Muscle of leg (tissue), 3 donors: ENCODE measurements at regions not wholly inside any gene's neighbourhood (a gene's known extent, or its start where the extent isn't known, plus 50 kb on each side); places are given as distances from the start of the nearest gene placed in this dataset.
A peak's percentile ranks its signal among the peaks of the same experiment; 100 is the strongest.

Experiments used
- DNase-seq: peaks from one replicate; pipeline ENCODE4 v3.0.0; 2013
- H3K27ac ChIP-seq: one replicate; pipeline ENCODE4 v1.5.1; 2013; ENCODE audit warnings: mild to moderate bottlenecking, low read length, control low read depth
- H3K27me3 ChIP-seq: one replicate; pipeline ENCODE4 v1.6.1; 2013; ENCODE audit warnings: low read length; ENCODE audit not compliant: control insufficient read depth, insufficient read depth
- H3K36me3 ChIP-seq: one replicate; pipeline ENCODE4 v1.6.1; 2013; ENCODE audit warnings: low read length; ENCODE audit not compliant: control insufficient read depth, insufficient read depth
- H3K4me1 ChIP-seq: one replicate; pipeline ENCODE4 v1.6.1; 2013; ENCODE audit warnings: low read length; ENCODE audit not compliant: control insufficient read depth, insufficient read depth
- H3K4me3 ChIP-seq: one replicate; pipeline ENCODE4 v1.5.1; 2013; ENCODE audit warnings: low read length, control low read depth
- H3K9me3 ChIP-seq: replicated peaks from 2 replicates; pipeline ENCODE4 v1.6.1; 2013; ENCODE audit warnings: low read depth, low read length; ENCODE audit not compliant: control insufficient read depth
- WGBS: methylation state at CpG from one replicate; pipeline ENCODE4 v1.1.5; 2013; ENCODE audit warnings: missing lambda C conversion rate; ENCODE audit not compliant: insufficient coverage; 5-methylcytosine and 5-hydroxymethylcytosine counted together

DNA sequence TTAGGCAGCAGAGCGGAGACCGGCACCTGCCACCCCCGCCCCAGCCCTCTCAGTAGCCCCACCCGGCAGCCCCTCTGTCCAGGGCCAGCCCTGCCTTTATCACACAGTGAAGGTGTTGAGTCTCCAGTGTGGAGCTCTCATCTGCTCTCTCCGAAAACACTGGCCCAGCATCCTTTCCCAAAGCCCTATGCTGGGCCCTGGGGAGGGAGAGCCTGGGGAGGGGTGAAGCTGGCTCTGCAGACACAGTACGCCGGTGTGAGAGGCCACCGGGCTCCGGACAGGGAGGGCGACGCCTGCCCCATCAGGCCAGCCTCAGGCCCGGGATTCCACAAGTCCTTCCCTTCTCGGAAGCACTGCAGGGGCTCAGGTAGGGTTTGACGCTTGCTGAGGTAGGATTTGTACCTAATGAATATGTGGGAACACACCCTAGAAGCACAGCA, 186.9 kb downstream of the ERMARD start:
- H3K9me3 ChIP-seq, result no peaks in the 10 kb centered on the region
- no peak overlapping the region for H3K27ac ChIP-seq
- H3K27me3 ChIP-seq, result peaks cover 42% of the 10 kb centered on the region
- H3K36me3 ChIP-seq, result no peaks in the 10 kb centered on the region
- WGBS, result 72% methylated on average over 5 of the region's 14 CpGs
- no peak for DNase-seq
- H3K4me1 ChIP-seq, result peaks cover 30% of the 10 kb centered on the region
- H3K4me3 ChIP-seq, result no peak overlapping the region

DNA sequence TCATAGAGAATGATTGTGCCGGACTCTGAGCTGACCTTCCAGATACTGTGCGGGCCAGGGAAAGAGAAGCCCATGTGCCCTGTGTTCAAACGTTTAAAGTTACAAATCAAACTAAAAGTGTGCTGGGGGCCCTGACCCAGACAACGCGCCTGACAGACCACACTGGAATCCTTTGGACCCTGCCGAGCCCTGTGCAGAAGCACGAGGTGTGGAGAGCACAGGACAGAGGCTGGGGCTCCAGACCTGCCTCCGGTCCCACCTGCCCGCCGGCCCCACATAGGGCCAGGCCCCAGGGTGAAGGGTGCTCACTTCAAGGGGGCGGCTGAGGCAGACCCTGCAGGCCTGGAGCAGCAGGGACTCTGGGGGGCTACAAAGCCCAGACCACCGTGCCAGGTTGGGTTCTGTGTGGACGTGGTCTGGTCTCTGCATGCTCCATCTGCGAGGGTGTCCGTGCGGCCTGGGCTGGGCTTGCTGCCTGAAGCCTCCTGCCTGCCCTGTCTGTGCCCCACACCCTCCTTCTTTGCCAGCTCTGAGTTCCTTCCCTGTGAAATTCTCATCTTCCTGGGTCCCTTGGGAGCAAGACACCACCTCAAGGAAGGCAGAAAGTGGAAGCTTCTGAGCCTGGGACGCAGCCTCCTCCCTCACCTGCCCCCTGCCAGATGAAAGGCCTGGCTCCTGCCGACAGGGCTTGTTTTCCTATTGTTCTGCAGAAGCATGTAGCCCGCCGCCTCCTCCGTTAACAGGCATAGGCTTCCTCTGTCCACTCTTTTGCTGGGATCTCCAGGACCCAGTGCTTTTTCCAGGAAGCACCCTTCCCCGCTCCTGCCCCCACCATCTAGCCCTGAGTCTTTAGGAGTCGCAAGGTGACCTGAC, 186.2 kb downstream of the ERMARD start:
- H3K27ac ChIP-seq, result no peak overlapping the region

DNA sequence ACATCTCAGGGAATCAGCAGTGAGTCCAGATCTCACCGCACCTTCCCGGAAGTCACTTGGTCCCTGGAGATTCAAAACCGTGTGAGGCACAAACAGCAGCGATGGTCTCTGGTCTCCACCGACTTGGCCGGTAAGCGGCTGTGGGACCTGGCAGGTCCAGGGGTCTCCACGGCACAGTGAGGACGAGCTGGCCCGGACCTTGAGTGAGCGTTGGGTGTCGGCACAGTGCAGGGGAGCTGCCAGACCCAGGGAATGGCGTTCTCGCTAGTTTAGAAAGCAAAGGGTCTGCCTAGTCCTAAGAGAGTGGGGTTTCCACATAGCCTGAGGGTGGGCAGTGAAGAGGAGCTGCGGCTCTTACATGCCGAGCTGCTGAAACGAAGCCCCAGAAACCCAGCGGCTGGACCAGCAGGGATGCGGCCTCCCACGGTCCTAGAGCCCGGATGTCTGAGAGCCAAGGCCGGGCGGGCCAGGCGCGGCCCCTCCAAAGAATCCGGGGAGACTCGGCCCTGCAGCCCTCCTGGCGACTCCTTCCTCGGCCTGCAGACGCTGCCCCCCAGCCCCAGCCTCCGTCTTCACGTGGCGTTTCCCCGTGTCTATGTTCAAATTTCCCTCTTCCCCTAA, 185.0 kb downstream of the ERMARD start:
- H3K36me3 ChIP-seq, result no peaks in the 10 kb centered on the region
- H3K4me1 ChIP-seq, result peaks cover 33% of the 10 kb centered on the region
- no peak for DNase-seq
- WGBS, result 75% methylated on average over 33 of the region's 34 CpGs
- peaks cover 47% of the 10 kb centered on the region for H3K27me3 ChIP-seq
- no peaks in the 10 kb centered on the region for H3K9me3 ChIP-seq
- H3K4me3 ChIP-seq, result no peak overlapping the region
- no peak overlapping the region for H3K27ac ChIP-seq

More for the DNA sequence above, 186.2 kb downstream of the ERMARD start:
- Histone ChIP-seq H3K36me3 (no peaks in the 10 kb centered on the region), H3K9me3 (no peaks in the 10 kb centered on the region), H3K4me3 (no peak overlapping the region), H3K27me3 (peaks cover 44% of the 10 kb centered on the region), H3K4me1 (peaks cover 33% of the 10 kb centered on the region)
- WGBS, result 79% methylated on average over 20 of the region's 23 CpGs
- no peak for DNase-seq

DNA sequence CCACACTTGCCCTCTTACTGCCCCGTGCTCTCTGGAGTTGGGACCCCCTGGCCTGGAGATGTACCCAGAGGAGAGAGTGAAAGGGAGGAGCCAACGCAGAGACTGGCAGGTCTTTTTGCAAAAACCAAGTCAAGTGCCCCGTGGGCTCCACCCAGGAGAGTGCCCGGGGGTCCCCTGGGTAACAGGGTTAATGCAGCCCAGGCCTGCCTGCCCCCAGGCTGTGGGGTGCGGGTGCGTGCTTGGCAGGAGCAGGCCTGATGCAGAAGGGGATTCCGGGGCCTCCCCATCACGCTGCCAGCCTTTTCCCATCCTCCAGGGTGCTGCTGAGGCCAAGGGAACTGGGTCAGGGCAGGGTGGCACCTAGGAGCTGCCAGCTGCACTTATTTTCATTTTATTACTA, 184.4 kb downstream of the ERMARD start:
- 87% methylated on average over 7 of the region's 8 CpGs for WGBS
- H3K4me1 ChIP-seq, result peaks cover 33% of the 10 kb centered on the region
- peaks cover 46% of the 10 kb centered on the region for H3K27me3 ChIP-seq
- no peaks in the 10 kb centered on the region for H3K36me3 ChIP-seq
- no peak overlapping the region for H3K27ac ChIP-seq
- no peak for DNase-seq
- no peaks in the 10 kb centered on the region for H3K9me3 ChIP-seq
- H3K4me3 ChIP-seq, result no peak overlapping the region

DNA sequence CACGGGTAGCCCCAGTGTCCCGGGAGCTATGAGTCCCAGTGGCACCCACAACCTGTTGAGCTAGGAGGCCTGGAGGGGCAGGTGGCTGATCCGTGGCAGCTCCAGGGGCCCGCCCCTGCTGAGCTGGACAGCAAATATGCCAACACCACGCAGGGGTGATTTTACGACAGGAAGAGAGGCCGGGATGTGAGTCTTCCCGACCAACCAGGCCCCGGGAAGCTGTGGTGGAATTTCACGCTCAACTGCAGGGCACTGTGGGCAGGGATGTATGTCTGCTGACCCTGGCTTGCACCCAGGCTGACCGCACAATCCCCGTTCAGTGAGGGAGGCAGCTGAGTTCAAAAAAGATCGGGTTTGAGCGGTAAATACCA, 183.9 kb downstream of the ERMARD start:
- WGBS, result 32% methylated on average over 11 of the region's 14 CpGs
- H3K36me3 ChIP-seq, result no peaks in the 10 kb centered on the region

DNA sequence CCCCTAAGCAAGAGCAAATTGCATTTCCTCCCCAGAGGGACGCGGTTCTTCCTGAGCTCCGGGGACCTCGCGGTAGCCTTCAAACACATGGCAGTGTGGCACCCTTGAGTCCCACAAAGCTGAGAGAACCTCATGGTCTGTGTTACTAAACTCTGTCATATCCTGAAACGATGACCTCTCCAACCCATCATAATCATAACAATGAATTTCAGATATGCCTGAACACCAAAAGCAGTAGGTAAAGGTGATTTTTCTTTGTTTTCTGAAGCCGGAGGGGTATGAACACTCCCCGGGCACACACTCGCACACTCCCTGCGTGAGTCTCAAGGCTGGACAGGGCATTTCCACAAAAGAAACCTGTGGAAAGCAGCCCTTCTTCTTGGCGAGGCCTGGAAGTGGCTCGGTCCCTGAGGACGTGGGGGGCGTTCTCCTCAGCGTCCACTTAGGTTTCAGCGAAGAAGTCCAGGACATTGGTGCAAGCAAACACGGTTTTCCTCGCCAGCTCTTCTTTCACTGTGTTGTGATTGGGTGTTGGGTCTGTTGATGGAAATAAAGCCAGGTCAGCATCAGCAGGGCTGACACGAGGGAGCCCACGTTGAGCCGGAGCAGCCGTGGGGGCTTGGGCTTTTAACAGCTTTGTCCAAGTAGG, 183.4 kb downstream of the ERMARD start:
- WGBS, result 63% methylated on average over 11 of the region's 22 CpGs
- H3K27me3 ChIP-seq, result peaks cover 37% of the 10 kb centered on the region
- peaks cover 26% of the 10 kb centered on the region for H3K4me1 ChIP-seq
- DNase-seq, result no peak
- no peak overlapping the region for H3K4me3 ChIP-seq
- H3K27ac ChIP-seq, result no peak overlapping the region
- no peaks in the 10 kb centered on the region for H3K9me3 ChIP-seq
- no peaks in the 10 kb centered on the region for H3K36me3 ChIP-seq

More for the DNA sequence above, 183.9 kb downstream of the ERMARD start:
- peaks cover 27% of the 10 kb centered on the region for H3K4me1 ChIP-seq
- H3K27ac ChIP-seq, result no peak overlapping the region
- no peak overlapping the region for H3K4me3 ChIP-seq
- no peaks in the 10 kb centered on the region for H3K9me3 ChIP-seq
- DNase-seq, result no peak
- H3K27me3 ChIP-seq, result peaks cover 42% of the 10 kb centered on the region

DNA sequence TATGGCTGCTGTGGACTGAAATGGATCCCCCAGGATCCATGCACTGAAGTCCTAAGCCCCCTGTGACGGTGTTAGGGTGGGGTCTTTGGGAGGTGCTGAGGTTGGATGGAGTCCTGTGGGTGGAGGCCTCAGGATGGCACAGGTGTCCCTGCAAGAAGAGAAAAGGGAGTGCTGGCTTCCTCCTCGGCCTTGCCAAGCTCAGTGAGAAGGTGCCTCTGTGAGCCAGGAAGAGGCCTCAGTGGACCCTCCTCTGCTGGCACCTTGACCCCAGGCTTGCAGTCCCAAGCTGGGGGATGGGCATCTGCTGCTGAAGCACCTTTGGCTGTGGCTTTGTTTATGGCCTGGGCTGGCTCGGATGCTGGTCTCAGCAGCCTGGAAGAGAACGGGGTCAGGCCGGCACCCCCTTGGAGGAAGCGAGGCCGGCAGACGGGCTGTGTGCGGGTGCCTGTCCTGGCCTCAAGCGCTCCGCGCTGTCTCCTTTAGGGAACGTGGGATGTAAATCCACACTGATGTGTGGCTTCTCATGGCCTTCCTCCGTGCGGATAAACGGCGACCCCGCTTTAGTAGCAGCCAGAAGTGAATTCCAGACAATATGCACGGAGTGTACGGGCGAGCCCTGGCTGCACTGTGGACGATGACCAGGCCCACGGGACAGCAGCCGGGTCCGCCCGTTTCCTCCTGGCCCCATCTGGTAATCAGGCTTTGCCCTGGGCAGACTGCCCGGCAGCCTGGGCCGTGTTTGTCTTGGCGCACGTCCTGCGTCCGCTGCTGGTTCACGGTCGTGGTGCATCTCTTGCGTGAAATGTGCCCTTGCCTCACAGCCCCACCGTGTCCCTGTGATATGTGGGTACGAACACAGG, 182.6 kb downstream of the ERMARD start:
- 70% methylated on average over 37 of the region's 37 CpGs for WGBS
- H3K4me1 ChIP-seq, result peaks cover 26% of the 10 kb centered on the region
- H3K4me3 ChIP-seq, result no peak overlapping the region
- H3K36me3 ChIP-seq, result no peaks in the 10 kb centered on the region
- no peak overlapping the region for H3K27ac ChIP-seq
- DNase-seq, result peak; percentile 48
- no peaks in the 10 kb centered on the region for H3K9me3 ChIP-seq
- peaks cover 35% of the 10 kb centered on the region for H3K27me3 ChIP-seq

DNA sequence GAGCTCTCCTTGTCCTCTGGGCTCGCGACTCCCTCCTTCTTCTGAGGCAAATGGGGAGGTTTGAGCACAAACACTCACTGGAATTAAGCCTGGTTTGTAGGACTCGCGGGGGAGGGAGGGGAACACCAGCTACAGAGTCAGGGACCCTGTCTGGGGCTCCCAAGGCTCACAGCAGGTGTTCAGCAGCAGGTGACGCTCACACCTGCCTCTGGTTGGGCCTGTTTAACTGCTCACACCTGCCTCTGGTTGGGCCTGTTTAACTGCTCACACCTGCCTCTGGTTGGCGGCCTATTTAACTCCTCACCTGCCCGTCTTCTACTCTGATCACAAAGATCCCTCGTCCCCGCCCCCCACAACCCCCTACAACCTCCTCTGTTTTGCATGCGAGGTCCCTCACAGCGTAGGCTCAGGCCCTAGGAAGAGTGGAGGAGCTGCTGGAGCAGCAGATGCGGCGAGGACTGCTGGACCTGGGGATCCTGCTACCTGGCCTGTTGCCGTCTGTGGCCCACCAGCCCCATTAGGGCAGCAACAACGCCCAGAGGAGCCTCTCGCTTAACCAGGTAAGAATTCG, 181.9 kb downstream of the ERMARD start:
- H3K4me3 ChIP-seq, result no peak overlapping the region
- H3K27me3 ChIP-seq, result peaks cover 31% of the 10 kb centered on the region
- no peak overlapping the region for H3K27ac ChIP-seq
- H3K36me3 ChIP-seq, result no peaks in the 10 kb centered on the region
- WGBS, result 79% methylated on average over 11 of the region's 17 CpGs
- no peaks in the 10 kb centered on the region for H3K9me3 ChIP-seq
- DNase-seq, result no peak
- peaks cover 26% of the 10 kb centered on the region for H3K4me1 ChIP-seq

DNA sequence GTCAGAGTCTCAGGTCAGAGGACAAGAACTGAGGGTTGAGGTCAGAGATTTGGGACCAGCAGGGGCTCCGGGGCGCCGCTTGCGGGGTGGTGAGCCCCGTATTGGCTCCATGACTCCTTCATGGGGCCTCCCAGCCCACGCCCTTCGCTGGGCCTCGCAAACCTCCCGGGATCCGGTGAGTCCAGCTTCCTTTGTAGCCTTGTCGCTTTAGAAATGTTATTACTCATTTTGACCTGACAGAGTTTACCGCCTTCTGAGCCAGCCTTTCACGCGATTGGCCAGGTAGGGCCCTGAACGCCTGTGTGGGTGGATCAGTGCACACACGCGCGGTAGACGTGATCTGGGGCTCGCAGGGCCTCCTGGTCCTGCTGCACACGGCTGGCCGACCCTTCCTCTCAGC, 181.1 kb downstream of the ERMARD start:
- H3K36me3 ChIP-seq, result no peaks in the 10 kb centered on the region
- H3K9me3 ChIP-seq, result no peaks in the 10 kb centered on the region
- 50% methylated on average over 14 of the region's 22 CpGs for WGBS
- no peak overlapping the region for H3K27ac ChIP-seq
- peaks cover 25% of the 10 kb centered on the region for H3K27me3 ChIP-seq
- peaks cover 26% of the 10 kb centered on the region for H3K4me1 ChIP-seq
- no peak for DNase-seq
- H3K4me3 ChIP-seq, result no peak overlapping the region
